B cell (primary cell): ENCODE measurements at regions not wholly inside any gene's neighbourhood (a gene's known extent, or its start where the extent isn't known, plus 50 kb on each side); places are given as distances from the start of the nearest gene placed in this dataset.

Experiments
- ATAC-seq: fragments of 200-7000 bp; cut with Tn5 transposase; one replicate; pipeline ENCODE4 v1.10.0; 2021; ENCODE audit warnings: low read depth, mild to moderate bottlenecking, moderate number of reproducible peaks, moderate library complexity
- CTCF ChIA-PET: fragments of 350-600 bp; sonication (Branson Sonifier 250); formaldehyde crosslinking; loops from one replicate; lab custom pipeline; 2021; ENCODE audit warnings: antibody characterized with exemption, inconsistent platforms; lab: Charles Lee
- POLR2A ChIA-PET: fragments of 350-600 bp; sonication (Branson Sonifier 250); formaldehyde crosslinking; loops from one replicate; lab custom pipeline; 2021; ENCODE audit warnings: antibody characterized with exemption; lab: Charles Lee
- DNase-seq: peaks from one replicate; pipeline ENCODE4 v3.0.0; 2013
- H2AFZ ChIP-seq: 2 replicates; pipeline ENCODE4 v1.6.1; 2012; ENCODE audit warnings: mild to moderate bottlenecking, low read depth, low read length; ENCODE audit not compliant: insufficient read depth, poor library complexity, severe bottlenecking
- H3K27ac ChIP-seq, 2 donors: 1 replicate in 1 of 2; 2 replicates in 1 of 2; pipeline ENCODE4 v1.5.1; 2012 to 2013; ENCODE audit warnings: low read length in 2 of 2, mild to moderate bottlenecking in 2 of 2, moderate library complexity in 1 of 2
- H3K27me3 ChIP-seq, 4 experiments: fragments of 200-600 bp in 1 of 4; sonication (generic) in 1 of 4; replicated peaks in 1 of 4; 1 replicate in 2 of 4; 2 replicates in 2 of 4; pipeline versions ENCODE4 v1.6.1 to v1.7.0; 2013 to 2016; ENCODE audit warnings: low read length in 3 of 4, mild to moderate bottlenecking in 2 of 4, mixed read lengths in 1 of 4, moderate library complexity in 1 of 4; ENCODE audit not compliant: insufficient read depth in 4 of 4, control insufficient read depth in 3 of 4; ENCODE audit errors: control extremely low read depth in 1 of 4
- H3K36me3 ChIP-seq, 2 experiments: replicated peaks in 1 of 2; 1 replicate in 1 of 2; 2 replicates in 1 of 2; pipeline versions ENCODE4 v1.6.1 to v1.7.1; 2013; ENCODE audit warnings: low read length in 1 of 2; ENCODE audit not compliant: insufficient read depth in 2 of 2, control insufficient read depth in 1 of 2; ENCODE audit errors: control extremely low read depth in 1 of 2, extremely low read depth in 1 of 2
- H3K4me1 ChIP-seq, 2 donors: fragments of 200-600 bp in 1 of 2; sonication (generic) in 1 of 2; 1 replicate in 1 of 2; 2 replicates in 1 of 2; pipeline versions ENCODE4 v1.5.1 to v1.6.1; 2013 to 2017; ENCODE audit warnings: low read length in 2 of 2; ENCODE audit not compliant: control insufficient read depth in 2 of 2, insufficient read depth in 2 of 2
- H3K4me2 ChIP-seq: replicated peaks from 2 replicates; pipeline ENCODE3; 2012; ENCODE audit warnings: mild to moderate bottlenecking, low read depth, low read length; ENCODE audit not compliant: poor library complexity, severe bottlenecking
- H3K4me3 ChIP-seq, 5 experiments: fragments of 200-600 bp in 1 of 5; sonication (generic) in 1 of 5; 1 replicate in 3 of 5; 2 replicates in 2 of 5; pipeline versions ENCODE4 v1.5.1 to v1.7.0; 2011 to 2016; ENCODE audit warnings: low read length in 4 of 5, mild to moderate bottlenecking in 4 of 5, low read depth in 2 of 5, control low read depth in 1 of 5, moderate library complexity in 1 of 5; ENCODE audit not compliant: insufficient read depth in 1 of 5; ENCODE audit errors: control extremely low read depth in 1 of 5, extremely low read depth in 1 of 5
- H3K79me2 ChIP-seq: fragments of 200-600 bp; sonication (generic); one replicate; pipeline ENCODE4 v1.6.0; 2016; ENCODE audit warnings: low read length; ENCODE audit not compliant: control insufficient read depth, insufficient read depth
- H3K9ac ChIP-seq: fragments of 200-600 bp; sonication (generic); 2 replicates; pipeline ENCODE4 v1.6.1; 2017; ENCODE audit warnings: mild to moderate bottlenecking, low read length, moderate library complexity
- H3K9me3 ChIP-seq, 3 donors: one replicate each; pipeline versions ENCODE4 v1.6.1 to v1.7.1; 2013; ENCODE audit warnings: low read length in 2 of 3; ENCODE audit not compliant: control insufficient read depth in 2 of 3, insufficient read depth in 1 of 3; ENCODE audit errors: control extremely low read depth in 1 of 3
- H4K20me1 ChIP-seq: 2 replicates; pipeline ENCODE4 v1.6.0; 2012; ENCODE audit warnings: mild to moderate bottlenecking, low read length; ENCODE audit not compliant: insufficient read depth, control insufficient read depth, poor library complexity, severe bottlenecking
- H3K27ac Mint-ChIP-seq: one replicate; pipeline ENCODE4 v1.8.0; 2021; ENCODE audit warnings: mixed read lengths
- H3K27me3 Mint-ChIP-seq: one replicate; pipeline ENCODE4 v1.8.0; 2021; ENCODE audit warnings: mixed read lengths
- H3K4me1 Mint-ChIP-seq: one replicate; pipeline ENCODE4 v1.8.0; 2021; ENCODE audit warnings: mixed read lengths
- H3K4me3 Mint-ChIP-seq: one replicate; pipeline ENCODE4 v1.8.0; 2021; ENCODE audit warnings: mixed read lengths
- H3K9me3 Mint-ChIP-seq: one replicate; pipeline ENCODE4 v1.8.0; 2022; ENCODE audit warnings: mixed read lengths; ENCODE audit not compliant: insufficient read depth
- EZH2 ChIP-seq: IDR thresholded peaks from 2 replicates; pipeline ENCODE4 v1.6.1; 2012; ENCODE audit warnings: borderline replicate concordance, low read depth, mild to moderate bottlenecking, moderate library complexity, low read length; ENCODE audit not compliant: insufficient read depth, poor library complexity, severe bottlenecking
- WGBS: methylation state at CpG from one replicate; pipeline ENCODE4 v1.1.5; 2013; ENCODE audit warnings: missing lambda C conversion rate; ENCODE audit not compliant: insufficient coverage; 5-methylcytosine and 5-hydroxymethylcytosine counted together
- intact Hi-C: fragments of 100-400 bp; cut with micrococcal nuclease; formaldehyde crosslinking; loops from one replicate; pipeline ENCODE4 v1.10.0; 2022
- TF ChIP-seq, protein P1 (sequence below): fragments of 200-600 bp; IDR thresholded peaks from one replicate; pipeline ENCODE4 v1.8.0; 2022; ENCODE audit warnings: antibody characterized with exemption, mild to moderate bottlenecking

DNA sequence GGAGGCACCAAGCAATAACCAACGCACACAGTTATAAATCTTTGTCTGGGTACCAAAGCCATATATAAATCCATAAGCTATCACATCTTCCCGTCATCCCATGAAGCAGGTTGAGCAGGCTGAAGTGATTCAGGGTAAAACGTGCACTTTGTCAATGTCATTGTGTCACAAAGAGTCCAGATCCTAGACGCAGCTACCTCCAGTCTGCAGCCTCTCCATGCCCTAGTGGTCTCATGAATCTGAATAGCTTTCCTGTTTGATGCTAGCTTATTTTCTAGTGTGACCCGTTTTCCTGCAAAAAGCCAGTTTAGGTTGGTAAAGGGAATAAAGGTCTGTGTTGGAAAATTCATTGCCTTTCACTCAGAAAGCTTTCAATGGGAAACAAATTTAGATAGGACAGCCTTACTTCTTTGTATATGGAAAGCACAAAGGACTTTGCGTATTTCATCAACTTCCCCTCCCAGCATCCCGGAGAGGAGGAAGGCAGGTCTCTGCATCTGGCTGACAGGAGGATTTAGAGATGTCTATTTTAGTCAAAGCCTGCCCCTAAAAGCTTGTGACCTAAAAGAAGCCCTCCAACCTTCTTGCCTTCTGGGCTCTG lies 222.3 kb upstream of the ARL4C start:
- intact Hi-C loops: no loop called here
- Histone ChIP-seq H3K9ac (no peak overlapping the region), H3K79me2 (no peaks in the 10 kb centered on the region), H3K27ac (no peak overlapping the region), H3K4me1 (no peaks in the 10 kb centered on the region), H3K36me3 (no peaks in the 10 kb centered on the region), H3K4me2 (no peak overlapping the region), H3K4me3 (no peak overlapping the region), H3K27me3 (peaks cover 0 to 2% (median 0%) of the 10 kb centered on the region in 4 experiments), H4K20me1 (no peaks in the 10 kb centered on the region), H2AFZ (no peak overlapping the region), H3K9me3 (no peaks in the 10 kb centered on the region)
- CTCF ChIA-PET: no interaction called here
- no peak for TF ChIP-seq EZH2
- TF ChIP-seq, protein P1, sequence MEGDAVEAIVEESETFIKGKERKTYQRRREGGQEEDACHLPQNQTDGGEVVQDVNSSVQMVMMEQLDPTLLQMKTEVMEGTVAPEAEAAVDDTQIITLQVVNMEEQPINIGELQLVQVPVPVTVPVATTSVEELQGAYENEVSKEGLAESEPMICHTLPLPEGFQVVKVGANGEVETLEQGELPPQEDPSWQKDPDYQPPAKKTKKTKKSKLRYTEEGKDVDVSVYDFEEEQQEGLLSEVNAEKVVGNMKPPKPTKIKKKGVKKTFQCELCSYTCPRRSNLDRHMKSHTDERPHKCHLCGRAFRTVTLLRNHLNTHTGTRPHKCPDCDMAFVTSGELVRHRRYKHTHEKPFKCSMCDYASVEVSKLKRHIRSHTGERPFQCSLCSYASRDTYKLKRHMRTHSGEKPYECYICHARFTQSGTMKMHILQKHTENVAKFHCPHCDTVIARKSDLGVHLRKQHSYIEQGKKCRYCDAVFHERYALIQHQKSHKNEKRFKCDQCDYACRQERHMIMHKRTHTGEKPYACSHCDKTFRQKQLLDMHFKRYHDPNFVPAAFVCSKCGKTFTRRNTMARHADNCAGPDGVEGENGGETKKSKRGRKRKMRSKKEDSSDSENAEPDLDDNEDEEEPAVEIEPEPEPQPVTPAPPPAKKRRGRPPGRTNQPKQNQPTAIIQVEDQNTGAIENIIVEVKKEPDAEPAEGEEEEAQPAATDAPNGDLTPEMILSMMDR: no peak
- ATAC-seq: no peak
- Mint-ChIP-seq H3K27ac (no peak overlapping the region), H3K9me3 (no peaks in the 10 kb centered on the region), H3K4me1 (no peaks in the 10 kb centered on the region), H3K4me3 (no peak overlapping the region), H3K27me3 (no peaks in the 10 kb centered on the region)
- POLR2A ChIA-PET: no interaction called here
- no peak for DNase-seq
- WGBS: 88% methylated on average over 4 of the region's 7 CpGs

- H3K4me1 Mint-ChIP-seq: no peaks in the 10 kb centered on the region
- 91% methylated on average over 9 of the region's 9 CpGs for whole genome bisulfite sequencing
- ChIA-PET CTCF (no interaction called here), POLR2A (no interaction called here)
- H3K4me3 Mint-ChIP-seq: no peak overlapping the region
- Histone ChIP-seq H3K9me3 (no peaks in the 10 kb centered on the region), H3K79me2 (no peaks in the 10 kb centered on the region), H3K4me2 (no peak overlapping the region), H4K20me1 (no peaks in the 10 kb centered on the region), H3K27ac (no peak overlapping the region), H3K36me3 (no peaks in the 10 kb centered on the region), H3K27me3 (no peaks in the 10 kb centered on the region), H3K4me1 (no peaks in the 10 kb centered on the region), H3K4me3 (no peak overlapping the region), H2AFZ (no peak overlapping the region), H3K9ac (no peak overlapping the region)
- ATAC-seq (no peak), DNase-seq (no peak)
- TF ChIP-seq, protein P1: no peak
- TF ChIP-seq EZH2: no peak
- H3K27me3 Mint-ChIP-seq: peaks cover 8% of the 10 kb centered on the region
- H3K9me3 Mint-ChIP-seq: no peaks in the 10 kb centered on the region
- no peak overlapping the region for H3K27ac Mint-ChIP-seq
- intact Hi-C loops: no loop called here
These were observed 219.4 kb upstream of the ARL4C start for GRCh38 chr2:234716271-234716670.
